ENCODE measurements at regions not wholly inside any gene's neighbourhood (a gene's known extent, or its start where the extent isn't known, plus 50 kb on each side); places are given as distances from the start of the nearest gene placed in this dataset.
"Not testable (repeated sequence)": the region's sequence is repeated elsewhere in the genome, so short reads cannot be mapped to it uniquely, and the experiment has no call there.

- DNase-seq, result not testable (repeated sequence)
Measured at GRCh38 chr3:153559366-153559765, 397.3 kb downstream of the RAP2B start.

DNA sequence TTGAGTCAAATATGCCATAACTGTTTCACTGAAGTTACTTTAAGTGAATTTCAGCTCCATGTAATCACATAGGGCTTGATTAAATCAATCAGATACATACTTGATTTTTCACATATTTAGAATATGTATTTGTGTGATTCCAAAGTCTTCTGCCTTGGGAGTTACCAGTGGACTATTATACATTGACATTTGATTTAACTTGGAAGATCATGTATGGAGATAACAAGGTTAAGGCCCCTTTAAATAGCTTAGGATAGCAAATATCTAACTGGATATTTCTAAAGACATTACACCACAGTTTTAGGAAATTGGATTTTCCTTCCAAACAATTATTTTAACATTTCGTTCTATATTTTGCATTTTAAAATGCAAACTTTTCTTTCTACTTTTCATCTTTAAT lies 405.0 kb downstream of the RAP2B start:
- DNase-seq, result no peak

DNA sequence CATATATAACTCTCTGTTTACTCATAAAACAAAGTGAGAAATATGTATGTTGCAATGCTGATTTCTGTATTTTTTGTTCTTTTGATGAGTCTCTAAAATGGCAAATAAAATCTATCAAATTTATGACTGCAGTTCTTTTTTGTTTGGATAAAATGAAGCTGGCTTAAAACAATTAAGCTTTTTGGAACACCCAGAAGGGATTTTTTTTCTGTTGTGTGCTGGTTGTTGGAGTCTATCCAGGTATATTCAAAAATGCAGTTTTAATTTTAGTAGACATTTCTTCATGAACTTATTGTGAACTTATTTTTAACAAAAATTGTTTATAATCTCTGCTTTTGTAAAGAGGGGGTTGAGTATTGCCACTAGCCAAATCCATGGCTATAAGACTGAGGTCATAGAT lies 405.5 kb downstream of the RAP2B start:
- no peak for DNase-seq

DNA sequence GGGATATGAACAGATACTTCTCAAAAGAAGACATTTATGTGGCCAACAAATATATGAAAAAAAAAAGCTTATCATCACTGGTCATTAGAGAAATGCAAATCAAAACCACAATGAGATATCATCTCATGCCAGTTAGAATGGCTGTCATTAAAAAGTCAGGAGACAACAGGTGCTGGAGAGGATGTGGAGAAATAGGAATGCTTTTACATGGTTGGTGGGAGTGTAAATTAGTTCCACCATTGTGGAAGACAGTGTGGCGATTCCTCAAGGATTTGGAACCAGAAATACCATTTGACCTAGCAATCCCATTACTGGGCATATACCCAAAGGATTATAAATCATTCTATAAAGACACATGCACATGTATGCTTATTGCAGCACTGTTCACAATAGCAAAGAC lies 408.5 kb downstream of the RAP2B start:
- DNase-seq, result not testable (repeated sequence)

GRCh38 chr3:153572165-153572564 lies 410.1 kb downstream of the RAP2B start:
- DNase-seq, result no peak

DNA sequence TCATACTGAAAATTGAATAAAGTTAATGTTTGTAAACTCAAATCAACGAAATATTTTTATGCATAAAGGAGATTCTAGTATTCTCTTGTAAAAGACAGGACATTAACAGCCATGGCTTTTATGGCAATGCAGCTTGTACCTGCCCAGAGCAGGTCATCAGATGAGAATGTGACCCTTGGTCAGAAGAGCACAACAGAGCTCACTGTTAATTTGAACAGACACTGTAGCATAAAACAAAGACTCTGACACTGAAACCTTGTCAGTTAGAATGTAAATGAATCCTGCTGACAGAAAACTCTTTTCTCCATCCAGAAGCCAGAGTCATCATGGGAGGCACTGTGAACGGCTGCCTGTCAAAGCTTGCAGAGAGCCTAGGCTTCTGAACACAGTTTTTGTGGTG lies 410.6 kb downstream of the RAP2B start:
- DNase-seq, result no peak

DNA sequence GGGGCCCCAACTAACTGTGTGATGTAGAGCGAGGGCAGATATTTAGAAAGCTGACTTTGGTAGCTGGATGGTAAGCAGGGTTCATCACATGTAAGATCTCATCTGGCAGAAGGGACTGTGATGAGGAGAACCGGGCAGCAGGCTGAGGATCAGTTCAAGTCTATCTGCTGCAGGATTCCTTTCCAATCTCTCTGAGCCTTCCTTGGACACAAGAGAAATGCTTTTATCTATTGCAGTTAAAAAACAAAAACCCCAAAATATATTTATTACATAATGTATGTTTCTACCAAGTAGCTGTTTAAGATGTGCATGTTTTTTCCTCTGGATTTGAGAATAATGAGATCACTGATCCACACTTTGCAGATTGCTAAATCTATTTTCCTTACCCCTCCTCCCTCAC lies 411.5 kb downstream of the RAP2B start:
- DNase-seq, result no peak

GRCh38 chr3:153574445-153574844 lies 412.4 kb downstream of the RAP2B start:
- DNase-seq, result no peak

- no peak for DNase-seq
Measured at GRCh38 chr3:153577059-153577736, 415.2 kb downstream of the RAP2B start.

DNA sequence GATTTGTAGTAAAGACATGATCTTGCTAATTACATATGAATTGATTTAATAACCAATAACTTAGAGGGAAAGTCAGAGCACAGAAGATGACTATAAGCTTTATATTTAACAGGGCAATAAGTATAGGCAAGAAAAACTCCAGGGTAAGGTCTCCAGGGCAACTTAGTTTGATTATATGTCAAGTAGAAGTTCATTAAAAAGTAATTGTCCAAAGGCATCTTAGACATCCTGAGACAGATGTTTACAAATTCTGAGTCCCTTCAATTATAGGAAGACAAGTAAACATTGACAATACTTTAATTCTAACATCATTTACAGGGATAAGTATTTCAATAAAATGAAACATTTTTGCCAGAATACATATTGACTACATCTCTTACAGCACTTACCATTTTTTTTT lies 416.0 kb downstream of the RAP2B start:
- no peak for DNase-seq

GRCh38 chr3:153590051-153590450 lies 428.0 kb downstream of the RAP2B start:
- DNase-seq, result no peak

DNA sequence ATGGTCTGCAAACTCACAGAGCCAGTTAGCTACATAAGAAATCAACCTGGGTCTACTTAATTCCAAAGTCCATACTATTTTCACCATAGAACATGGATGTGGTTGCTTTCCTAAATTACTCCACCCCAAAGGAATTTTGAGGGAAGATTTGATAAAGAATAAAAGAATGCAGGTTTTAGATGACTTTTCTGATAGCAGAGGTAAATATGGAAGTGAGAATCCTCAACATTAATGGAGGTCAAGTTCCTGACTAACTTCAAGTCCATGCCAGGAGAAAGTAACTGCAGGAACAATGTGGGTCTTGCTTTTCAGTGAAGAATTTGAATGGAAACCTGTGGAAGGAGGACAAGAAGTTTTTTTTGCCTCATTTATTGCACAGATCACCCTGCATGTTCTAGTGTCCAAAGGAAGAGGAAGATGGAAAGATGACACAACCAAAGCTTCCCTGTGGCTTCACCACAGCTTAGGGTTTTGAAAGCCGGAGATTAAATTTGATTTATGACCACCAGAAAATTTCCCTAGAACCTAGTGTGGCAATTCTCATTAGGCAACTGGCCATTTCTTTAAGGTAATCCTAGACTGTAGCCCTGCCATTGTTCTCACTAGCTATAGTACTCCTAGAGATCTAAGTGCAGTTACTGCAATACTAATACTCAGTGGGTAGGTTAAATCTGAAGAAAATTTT lies 429.7 kb downstream of the RAP2B start:
- no peak for DNase-seq

GRCh38 chr3:153595186-153595815 lies 433.3 kb downstream of the RAP2B start:
- DNase-seq, result no peak

DNA sequence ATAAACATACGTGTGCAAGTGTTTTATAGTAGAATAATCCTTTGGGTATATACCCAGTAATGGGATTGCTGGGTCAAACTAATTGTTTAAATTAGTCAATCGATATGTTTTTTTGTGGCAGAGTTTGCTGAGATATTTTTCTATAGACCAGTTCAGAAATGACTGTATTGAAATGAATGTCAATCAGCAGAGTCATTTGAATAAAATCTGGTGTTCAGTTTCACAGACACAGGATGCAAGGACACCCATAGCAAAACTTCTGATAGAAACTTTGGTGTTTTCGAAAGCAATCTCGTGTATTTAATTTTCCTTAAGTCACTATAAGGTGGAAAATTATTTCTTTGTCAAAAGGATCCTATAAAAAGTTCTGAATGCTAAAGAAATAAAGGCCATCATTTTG lies 434.4 kb downstream of the RAP2B start:
- DNase-seq, result no peak

- no peak for DNase-seq
Measured at GRCh38 chr3:153599685-153600084, 437.7 kb downstream of the RAP2B start.

GRCh38 chr3:153600896-153601295 lies 438.9 kb downstream of the RAP2B start:
- no peak for DNase-seq

DNA sequence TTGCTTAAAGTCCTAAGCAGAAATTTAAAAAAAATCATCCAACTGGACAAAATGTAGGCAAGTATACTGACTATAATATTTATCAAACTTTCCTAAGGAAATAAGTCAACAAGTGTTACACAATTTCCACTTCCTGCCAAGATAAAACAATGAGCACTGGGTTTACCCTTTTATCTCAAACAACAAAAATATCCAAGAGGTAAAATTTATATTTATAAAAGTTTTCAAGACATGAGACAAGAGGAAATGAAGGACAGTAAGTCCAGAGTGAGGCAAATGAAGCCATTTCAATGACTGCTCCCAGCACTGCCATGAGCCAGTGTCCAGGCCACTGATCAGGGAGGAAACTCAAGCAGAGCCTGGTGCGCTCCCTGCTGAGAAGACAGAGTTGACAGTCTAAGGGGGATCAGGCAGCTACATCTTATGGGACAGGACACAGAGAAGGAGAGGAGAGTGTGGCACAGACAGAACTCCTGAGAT lies 439.4 kb downstream of the RAP2B start:
- no peak for DNase-seq

DNA sequence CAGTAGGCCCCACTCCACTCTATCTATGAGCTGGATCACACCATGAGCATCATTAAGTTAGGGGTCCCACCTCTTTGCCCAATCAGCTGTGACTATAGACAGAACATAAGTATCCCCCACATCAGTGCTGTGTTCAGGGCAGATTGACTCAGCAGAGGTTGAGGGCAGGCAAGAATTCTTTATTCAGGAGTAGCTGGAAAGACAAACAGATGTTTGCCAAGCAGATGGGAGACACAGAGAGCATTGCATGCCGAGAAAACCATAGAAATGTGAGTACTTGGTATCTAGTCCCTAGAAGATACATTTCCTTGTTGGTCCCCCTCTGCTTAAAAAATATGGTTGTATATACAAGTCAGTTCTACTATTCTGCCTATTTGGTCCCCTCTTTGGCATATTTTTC lies 440.8 kb downstream of the RAP2B start:
- DNase-seq, result no peak

- no peak for DNase-seq
Measured at GRCh38 chr3:153614140-153614539, 452.1 kb downstream of the RAP2B start.

GRCh38 chr3:153614563-153614962 lies 452.5 kb downstream of the RAP2B start:
- no peak for DNase-seq

- no peak for DNase-seq
Measured at GRCh38 chr3:153615863-153616262, 453.8 kb downstream of the RAP2B start.

- DNase-seq, result no peak
Measured at GRCh38 chr3:153617463-153617862, 455.4 kb downstream of the RAP2B start.

DNA sequence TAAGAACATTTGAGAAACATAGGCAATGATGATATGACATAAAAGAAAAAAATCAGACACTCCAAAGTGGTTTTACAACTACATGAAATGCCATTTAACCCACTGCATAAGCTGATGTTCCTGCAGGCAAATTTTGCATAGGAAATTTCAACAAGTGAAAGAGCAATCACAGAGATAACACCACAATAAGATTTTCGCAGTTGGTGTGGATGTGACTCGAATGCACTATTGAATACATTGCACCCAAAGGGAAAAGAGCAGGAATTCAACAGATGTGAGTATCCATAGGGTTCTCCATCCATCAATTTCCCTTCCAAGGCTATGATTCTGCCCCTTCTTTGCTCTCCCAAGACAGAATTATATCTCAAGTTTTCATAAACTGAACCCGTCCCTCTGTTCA lies 456.1 kb downstream of the RAP2B start:
- no peak for DNase-seq

DNA sequence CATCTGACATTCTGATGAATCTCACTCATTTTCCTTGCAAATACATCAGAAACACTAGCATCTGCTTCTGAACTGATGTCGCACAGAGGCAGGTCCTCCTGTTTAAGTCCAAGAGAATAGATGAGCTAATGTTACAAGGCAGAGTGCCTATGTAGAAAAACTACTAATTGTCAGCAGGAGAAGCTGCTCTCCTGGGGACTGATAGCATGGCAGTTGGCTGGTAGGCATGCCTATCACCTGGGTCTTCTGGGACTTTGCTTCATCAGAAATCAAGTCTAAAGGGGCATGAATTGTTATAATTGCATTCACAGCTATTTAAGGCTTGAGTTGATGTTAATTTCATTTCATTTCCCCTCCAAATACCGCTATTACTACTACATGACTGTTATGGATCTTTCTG lies 457.2 kb downstream of the RAP2B start:
- no peak for DNase-seq
